ENCODE measurements at regions not wholly inside any gene's neighbourhood (a gene's known extent, or its start where the extent isn't known, plus 50 kb on each side); places are given as distances from the start of the nearest gene placed in this dataset.

DNA sequence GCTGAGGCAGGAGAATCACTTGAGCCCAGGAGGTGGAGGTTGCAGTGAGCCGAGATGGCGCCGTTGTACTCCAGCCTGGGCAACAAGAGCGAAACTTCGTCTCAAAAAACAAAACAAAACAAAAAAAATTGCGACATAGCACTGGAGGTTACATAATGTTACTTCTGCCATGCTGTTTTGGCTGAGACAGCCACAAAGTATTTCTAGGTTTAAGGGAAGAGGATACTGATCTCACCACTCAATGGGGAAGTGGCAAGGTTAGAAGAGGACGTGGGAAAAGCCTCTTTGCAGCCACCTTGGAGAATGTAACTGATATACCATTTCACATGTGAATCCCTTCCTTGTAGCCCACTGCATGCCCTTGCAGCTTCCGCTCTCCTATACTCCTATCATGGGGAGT is 131.2 kb upstream of the NLRP1 start:
- no peak for DNase-seq (ENCODE audit: low read depth)
- no peak overlapping the region for H3K4me3 ChIP-seq (ENCODE audit: control insufficient read depth, low read depth, low read length)
- TF ChIP-seq, protein P1, sequence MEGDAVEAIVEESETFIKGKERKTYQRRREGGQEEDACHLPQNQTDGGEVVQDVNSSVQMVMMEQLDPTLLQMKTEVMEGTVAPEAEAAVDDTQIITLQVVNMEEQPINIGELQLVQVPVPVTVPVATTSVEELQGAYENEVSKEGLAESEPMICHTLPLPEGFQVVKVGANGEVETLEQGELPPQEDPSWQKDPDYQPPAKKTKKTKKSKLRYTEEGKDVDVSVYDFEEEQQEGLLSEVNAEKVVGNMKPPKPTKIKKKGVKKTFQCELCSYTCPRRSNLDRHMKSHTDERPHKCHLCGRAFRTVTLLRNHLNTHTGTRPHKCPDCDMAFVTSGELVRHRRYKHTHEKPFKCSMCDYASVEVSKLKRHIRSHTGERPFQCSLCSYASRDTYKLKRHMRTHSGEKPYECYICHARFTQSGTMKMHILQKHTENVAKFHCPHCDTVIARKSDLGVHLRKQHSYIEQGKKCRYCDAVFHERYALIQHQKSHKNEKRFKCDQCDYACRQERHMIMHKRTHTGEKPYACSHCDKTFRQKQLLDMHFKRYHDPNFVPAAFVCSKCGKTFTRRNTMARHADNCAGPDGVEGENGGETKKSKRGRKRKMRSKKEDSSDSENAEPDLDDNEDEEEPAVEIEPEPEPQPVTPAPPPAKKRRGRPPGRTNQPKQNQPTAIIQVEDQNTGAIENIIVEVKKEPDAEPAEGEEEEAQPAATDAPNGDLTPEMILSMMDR (IDR thresholded peaks at IDR 0.05; ENCODE audit: control insufficient read depth, insufficient read depth, low read depth, low read length, missing control alignments), result no peak

- TF ChIP-seq, protein P1 (IDR thresholded peaks at IDR 0.05; ENCODE audit: control insufficient read depth, insufficient read depth, low read depth, low read length, missing control alignments), result no peak
- DNase-seq (ENCODE audit: low read depth), result no peak
- H3K4me3 ChIP-seq (ENCODE audit: control insufficient read depth, low read depth, low read length), result no peak overlapping the region
Measured at GRCh38 chr17:5718726-5719125, 134.4 kb upstream of the NLRP1 start.

DNA sequence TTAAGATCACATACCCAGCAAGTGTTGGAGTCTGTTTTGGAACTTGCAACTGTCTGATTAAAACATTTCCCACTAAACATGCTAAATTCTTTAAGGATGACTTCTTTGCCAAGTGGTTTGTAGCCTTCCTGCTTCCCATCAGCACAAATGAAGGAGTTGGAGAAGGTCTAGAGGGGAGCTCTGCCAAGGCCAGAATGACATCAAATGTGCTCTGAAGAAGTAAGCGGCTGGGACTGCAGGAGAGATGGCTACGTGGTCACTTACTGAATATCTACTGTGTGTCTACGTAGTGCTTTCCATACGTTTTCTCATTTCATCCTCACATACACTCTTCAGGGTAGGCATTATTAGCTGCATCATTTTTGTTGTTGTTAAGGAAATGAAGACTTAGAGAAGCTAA is 135.7 kb upstream of the NLRP1 start:
- DNase-seq (ENCODE audit: low read depth), result no peak
- H3K4me3 ChIP-seq (ENCODE audit: control insufficient read depth, low read depth, low read length), result no peak overlapping the region
- TF ChIP-seq, protein P1 (IDR thresholded peaks at IDR 0.05; ENCODE audit: control insufficient read depth, insufficient read depth, low read depth, low read length, missing control alignments), result no peak

GRCh38 chr17:5730373-5730772 is 146.1 kb upstream of the NLRP1 start:
- no peak overlapping the region for H3K4me3 ChIP-seq (ENCODE audit: control insufficient read depth, low read depth, low read length)
- no peak for DNase-seq (ENCODE audit: low read depth)
- TF ChIP-seq, protein P1 (IDR thresholded peaks at IDR 0.05; ENCODE audit: control insufficient read depth, insufficient read depth, low read depth, low read length, missing control alignments), result no peak

GRCh38 chr17:5740937-5741336 is 156.6 kb upstream of the NLRP1 start:
- no peak overlapping the region for H3K4me3 ChIP-seq (ENCODE audit: control insufficient read depth, low read depth, low read length)
- no peak for DNase-seq (ENCODE audit: low read depth)
- TF ChIP-seq, protein P1 (IDR thresholded peaks at IDR 0.05; ENCODE audit: control insufficient read depth, insufficient read depth, low read depth, low read length, missing control alignments), result no peak

DNA sequence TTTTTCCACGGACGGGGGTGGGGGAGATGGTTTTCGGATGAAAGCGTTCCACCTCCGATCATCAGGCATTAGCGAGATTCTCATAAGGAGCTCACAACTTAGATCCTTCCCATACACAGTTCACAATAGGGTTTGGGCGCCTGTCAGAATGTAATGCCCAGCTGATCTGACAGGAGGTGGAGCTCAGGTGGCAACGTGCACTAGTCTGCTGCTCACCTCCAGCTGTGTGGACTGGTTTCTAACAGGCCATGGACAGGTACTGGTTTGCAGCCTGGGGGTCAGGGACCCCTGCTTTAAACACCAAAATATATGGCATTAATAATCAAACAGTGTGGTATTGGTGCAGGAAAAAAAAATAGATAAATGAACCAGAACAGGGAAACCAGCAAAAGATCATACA is 157.5 kb upstream of the NLRP1 start:
- H3K4me3 ChIP-seq (ENCODE audit: control insufficient read depth, low read depth, low read length), result no peak overlapping the region

More for the DNA sequence above, 157.5 kb upstream of the NLRP1 start:
- no peak for DNase-seq (ENCODE audit: low read depth)
- TF ChIP-seq, protein P1 (IDR thresholded peaks at IDR 0.05; ENCODE audit: control insufficient read depth, insufficient read depth, low read depth, low read length, missing control alignments), result no peak
